ENCODE measurements at regions not wholly inside any gene's neighbourhood (a gene's known extent, or its start where the extent isn't known, plus 50 kb on each side); places are given as distances from the start of the nearest gene placed in this dataset.

DNA sequence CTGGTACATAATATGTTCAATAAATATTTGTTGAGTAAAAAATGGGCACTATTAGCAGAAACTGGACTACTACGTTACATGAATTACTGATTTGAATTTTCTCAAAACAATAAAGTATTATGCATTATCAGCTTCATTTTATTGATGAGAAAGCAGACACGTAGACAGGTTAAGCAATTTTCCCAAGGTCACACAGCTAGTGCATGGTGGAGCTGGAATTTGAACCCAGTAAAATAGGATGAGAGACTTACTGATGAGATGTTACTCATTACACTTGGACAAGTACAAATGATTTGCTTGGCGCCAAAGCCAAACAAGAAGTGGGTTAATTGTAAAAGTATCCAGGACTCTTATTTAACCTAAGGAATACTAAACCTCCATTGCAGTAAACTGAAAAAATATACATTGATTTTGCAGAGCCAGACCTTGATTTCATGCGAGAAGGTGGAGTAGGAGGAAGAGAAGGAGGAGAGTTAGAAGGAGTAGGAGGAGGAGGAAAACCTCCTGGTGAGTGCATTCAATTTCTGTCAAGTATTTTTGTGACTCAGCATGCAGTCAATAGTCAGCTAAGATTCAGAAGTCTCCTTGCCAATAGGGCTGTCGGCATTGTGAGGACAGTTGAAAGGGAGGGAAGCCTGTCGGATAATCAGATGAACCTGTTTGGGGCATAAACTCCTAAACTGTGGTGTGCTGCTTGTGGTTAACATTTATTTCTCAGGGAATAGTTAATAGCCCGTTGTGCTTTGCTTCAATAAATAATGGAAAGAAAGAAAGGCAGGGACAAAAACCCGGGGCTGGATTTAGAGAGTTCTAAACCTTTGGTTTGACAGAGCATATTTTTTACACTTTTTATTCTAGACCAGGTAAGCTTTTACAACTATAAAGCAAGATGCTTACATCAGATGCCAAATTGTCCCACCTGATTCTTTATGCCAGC is 77.0 kb upstream of the TACR1 start:
- TF ChIP-seq CTCF (IDR thresholded peaks at IDR 0.05): no peak
- Histone ChIP-seq H3K4me3 (no peak overlapping the region), H3K27ac (no peak overlapping the region)
- DNase-seq (ENCODE audit: low spot score): no peak

- no peak for DNase-seq (ENCODE audit: low spot score)
- no peak for TF ChIP-seq CTCF (IDR thresholded peaks at IDR 0.05)
- no peak overlapping the region for H3K27ac ChIP-seq
- H3K4me3 ChIP-seq: no peak overlapping the region
Observed at GRCh38 chr2:75274936-75275335, 75.6 kb upstream of the TACR1 start.

DNA sequence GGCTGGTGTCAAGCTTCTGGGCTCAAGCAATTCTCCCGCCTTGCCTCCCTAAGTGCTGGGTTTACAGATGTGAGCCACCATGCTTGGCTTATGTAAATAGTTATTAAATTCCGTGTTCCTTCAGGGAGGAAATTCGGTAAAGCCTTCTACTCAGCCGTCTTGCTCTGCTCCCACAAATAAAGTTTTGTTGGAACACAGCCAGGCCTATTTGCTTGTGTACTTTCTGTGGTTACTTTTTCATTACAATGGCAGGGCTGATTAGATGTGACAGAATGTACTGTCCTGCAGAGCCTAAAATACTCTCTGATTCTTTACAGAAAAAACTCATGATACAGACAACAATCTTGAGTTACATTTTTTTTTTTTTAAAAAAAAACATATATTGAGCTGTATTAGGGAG is 68.8 kb upstream of the TACR1 start:
- TF ChIP-seq CTCF (IDR thresholded peaks at IDR 0.05): no peak
- no peak for DNase-seq (ENCODE audit: low spot score)
- H3K27ac ChIP-seq: no peak overlapping the region
- H3K4me3 ChIP-seq: no peak overlapping the region

- DNase-seq (ENCODE audit: low spot score): no peak
- TF ChIP-seq CTCF (IDR thresholded peaks at IDR 0.05): no peak
- no peak overlapping the region for H3K27ac ChIP-seq
- H3K4me3 ChIP-seq: no peak overlapping the region
Observed at GRCh38 chr2:75261923-75262322, 62.6 kb upstream of the TACR1 start.

GRCh38 chr2:75260946-75261345 is 61.6 kb upstream of the TACR1 start:
- Histone ChIP-seq H3K4me3 (no peak overlapping the region), H3K27ac (no peak overlapping the region)
- no peak for DNase-seq (ENCODE audit: low spot score)
- no peak for TF ChIP-seq CTCF (IDR thresholded peaks at IDR 0.05)

DNA sequence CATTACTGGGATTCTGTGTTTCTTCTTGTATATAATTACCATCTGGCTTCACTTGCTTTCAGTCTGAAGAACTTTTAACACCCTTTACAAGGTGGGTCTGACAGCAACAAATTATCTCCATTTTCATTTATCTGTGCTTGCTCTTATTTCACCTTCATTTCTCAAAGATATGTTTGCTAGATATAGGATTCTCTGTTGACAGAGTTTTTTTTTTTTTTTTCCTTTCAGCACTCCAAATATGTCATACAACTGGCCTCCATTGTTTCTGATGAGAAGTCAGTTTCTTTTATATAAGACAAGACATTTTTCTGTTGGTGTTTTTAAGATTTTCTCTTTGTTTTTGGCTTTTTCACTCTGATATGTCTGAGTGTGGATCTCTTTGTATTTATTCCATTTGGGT is 59.3 kb upstream of the TACR1 start:
- Histone ChIP-seq H3K27ac (no peak overlapping the region), H3K4me3 (no peak overlapping the region)
- no peak for TF ChIP-seq CTCF (IDR thresholded peaks at IDR 0.05)
- no peak for DNase-seq (ENCODE audit: low spot score)

DNA sequence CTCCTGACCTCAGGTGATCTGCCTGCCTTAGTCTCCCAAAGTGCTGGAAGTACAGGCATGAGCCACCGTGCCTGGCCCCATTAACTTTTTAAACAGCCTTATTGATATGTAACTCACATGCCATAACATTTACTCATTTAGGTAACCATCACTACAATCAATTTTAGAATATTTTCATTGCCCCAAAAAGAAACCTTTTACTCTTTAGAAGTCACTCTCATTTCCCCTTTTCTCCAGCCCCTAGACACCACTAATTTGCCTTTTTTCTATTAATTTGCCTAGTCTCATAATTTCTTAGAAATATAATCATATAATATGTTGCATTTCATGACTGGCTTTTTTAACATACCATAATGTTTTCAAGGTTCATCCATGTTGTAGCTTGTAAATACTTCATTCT is 57.2 kb upstream of the TACR1 start:
- no peak for TF ChIP-seq CTCF (IDR thresholded peaks at IDR 0.05)
- Histone ChIP-seq H3K27ac (no peak overlapping the region), H3K4me3 (no peak overlapping the region)
- DNase-seq (ENCODE audit: low spot score): no peak
